ENCODE measurements at regions not wholly inside any gene's neighbourhood (a gene's known extent, or its start where the extent isn't known, plus 50 kb on each side); places are given as distances from the start of the nearest gene placed in this dataset.

- TF ChIP-seq CTCF (conservative IDR thresholded peaks at IDR 0.05; ENCODE audit: low read depth, low read length) = no peak
- no peak overlapping the region for H3K4me3 ChIP-seq (ENCODE audit: low read depth, low read length)
- no peak for DNase-seq (ENCODE audit: low read depth)
Measured at GRCh38 chr13:109427148-109427547, 359.2 kb downstream of the IRS2 start.

GRCh38 chr13:109426690-109426990, 359.7 kb downstream of the IRS2 start:
- DNase-seq (ENCODE audit: low read depth) = no peak
- no peak overlapping the region for H3K4me3 ChIP-seq (ENCODE audit: low read depth, low read length)
- no peak for TF ChIP-seq CTCF (conservative IDR thresholded peaks at IDR 0.05; ENCODE audit: low read depth, low read length)

- no peak overlapping the region for H3K4me3 ChIP-seq (ENCODE audit: low read depth, low read length)
- no peak for TF ChIP-seq CTCF (conservative IDR thresholded peaks at IDR 0.05; ENCODE audit: low read depth, low read length)
- no peak for DNase-seq (ENCODE audit: low read depth)
Measured at GRCh38 chr13:109425821-109426689, 360.3 kb downstream of the IRS2 start.

DNA sequence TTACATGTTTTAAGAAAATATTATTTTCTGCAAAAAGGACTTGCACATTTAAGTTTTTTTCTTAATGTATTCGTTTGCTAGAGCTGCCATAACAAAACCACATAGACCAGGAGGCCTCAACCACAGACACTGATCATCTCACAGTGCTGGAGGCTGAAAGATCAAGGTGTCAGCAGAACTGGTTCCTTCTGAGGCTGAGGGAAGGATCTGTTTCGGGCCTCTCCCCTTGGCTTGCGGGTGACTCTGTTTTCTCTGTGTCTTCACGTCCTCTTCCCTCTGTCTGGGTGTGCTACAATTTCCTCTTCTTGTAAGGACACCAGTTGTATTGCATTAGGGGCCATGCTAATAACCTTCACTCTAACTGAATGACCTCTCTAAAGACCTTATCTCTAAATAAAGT, 364.2 kb downstream of the IRS2 start:
- no peak for TF ChIP-seq CTCF (conservative IDR thresholded peaks at IDR 0.05; ENCODE audit: low read depth, low read length)
- no peak overlapping the region for H3K4me3 ChIP-seq (ENCODE audit: low read depth, low read length)

DNA sequence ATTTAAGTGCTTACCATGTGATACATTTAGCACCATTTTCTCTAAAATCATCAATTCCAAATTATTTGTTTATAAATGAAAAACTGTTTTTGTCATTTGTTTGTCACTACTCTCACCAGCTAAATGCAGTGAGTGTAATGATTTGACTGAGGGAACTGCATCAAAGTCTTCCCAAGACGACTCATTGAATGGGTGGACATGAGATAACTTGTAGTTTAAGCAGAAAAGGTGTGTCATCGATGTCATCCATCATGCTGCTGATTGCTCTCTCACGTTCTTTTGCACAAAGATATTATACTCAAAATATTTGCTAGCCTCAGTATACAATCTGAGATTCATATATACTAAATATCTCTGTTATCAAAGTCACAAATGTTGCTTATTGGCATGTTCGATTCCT, 366.5 kb downstream of the IRS2 start:
- DNase-seq (ENCODE audit: low read depth) = no peak
- H3K4me3 ChIP-seq (ENCODE audit: low read depth, low read length) = no peak overlapping the region
- TF ChIP-seq CTCF (conservative IDR thresholded peaks at IDR 0.05; ENCODE audit: low read depth, low read length) = no peak

More for the DNA sequence above, 364.2 kb downstream of the IRS2 start:
- DNase-seq (ENCODE audit: low read depth) = no peak

GRCh38 chr13:109418111-109418510, 368.3 kb downstream of the IRS2 start:
- no peak for TF ChIP-seq CTCF (conservative IDR thresholded peaks at IDR 0.05; ENCODE audit: low read depth, low read length)
- no peak overlapping the region for H3K4me3 ChIP-seq (ENCODE audit: low read depth, low read length)
- no peak for DNase-seq (ENCODE audit: low read depth)

GRCh38 chr13:109416001-109416400, 370.4 kb downstream of the IRS2 start:
- DNase-seq (ENCODE audit: low read depth) = no peak
- H3K4me3 ChIP-seq (ENCODE audit: low read depth, low read length) = no peak overlapping the region
- TF ChIP-seq CTCF (conservative IDR thresholded peaks at IDR 0.05; ENCODE audit: low read depth, low read length) = no peak
